HepG2 (cell line): ENCODE measurements at regions not wholly inside any gene's neighbourhood (a gene's known extent, or its start where the extent isn't known, plus 50 kb on each side); places are given as distances from the start of the nearest gene placed in this dataset.

Experiments used
- GABPB1 ChIP-seq: IDR thresholded peaks from 2 replicates; pipeline ENCODE4 v1.6.1; 2016; ENCODE audit warnings: mild to moderate bottlenecking, missing genetic modification reagents, moderate library complexity, missing compliant biosample characterization
- HMG20A ChIP-seq: IDR thresholded peaks from 2 replicates; pipeline ENCODE4 v1.6.1; 2016; ENCODE audit warnings: borderline replicate concordance
- HNF4A ChIP-seq: sonication (generic); formaldehyde crosslinking; IDR thresholded peaks from 2 replicates; pipeline ENCODE4 v1.4.0; 2020; ENCODE audit warnings: missing genetic modification reagents
- RAD21 ChIP-seq: fragments of 450-650 bp; formaldehyde crosslinking; IDR thresholded peaks from 2 replicates; pipeline ENCODE4 v1.5.0; 2020; ENCODE audit warnings: mild to moderate bottlenecking
- REST ChIP-seq, 2 experiments: IDR thresholded peaks; 2 replicates each; pipeline ENCODE4 v1.6.1; 2011 to 2012; ENCODE audit warnings: low read length in 2 of 2, borderline replicate concordance in 1 of 2, low read depth in 1 of 2, mild to moderate bottlenecking in 1 of 2, moderate library complexity in 1 of 2
- STAT5B ChIP-seq: sonication (generic); formaldehyde crosslinking; IDR thresholded peaks from 2 replicates; pipeline ENCODE4 v1.4.0; 2020; ENCODE audit warnings: missing genetic modification reagents
- TAF1 ChIP-seq: sonication (generic); formaldehyde crosslinking; IDR thresholded peaks from 2 replicates; pipeline ENCODE4 v1.4.0; 2020; ENCODE audit warnings: missing genetic modification reagents
- ZNF234 ChIP-seq: sonication (generic); formaldehyde crosslinking; conservative IDR thresholded peaks from 2 replicates; pipeline ENCODE4 v1.5.1; 2020; ENCODE audit warnings: mild to moderate bottlenecking, missing genetic modification reagents
- ZNF574 ChIP-seq: sonication (generic); formaldehyde crosslinking; IDR thresholded peaks from 2 replicates; pipeline ENCODE4 v1.4.0; 2020; ENCODE audit warnings: missing genetic modification reagents
- ZNF766 ChIP-seq: sonication (generic); formaldehyde crosslinking; IDR thresholded peaks from 2 replicates; pipeline ENCODE4 v1.5.0; 2020; ENCODE audit warnings: missing genetic modification reagents, borderline replicate concordance
- ZZZ3 ChIP-seq: sonication (generic); formaldehyde crosslinking; IDR thresholded peaks from 2 replicates; pipeline ENCODE4 v1.4.0; 2020; ENCODE audit warnings: missing genetic modification reagents, mild to moderate bottlenecking, borderline replicate concordance

GRCh38 chr5:111892949-111893348, 136.0 kb upstream of the NREP start:
- TF ChIP-seq RAD21 (no peak), STAT5B (CRISPR knock-in tag) (no peak), ZNF574 (CRISPR knock-in tag) (no peak), ZNF766 (CRISPR knock-in tag) (no peak), TAF1 (no peak), HMG20A (no peak), ZZZ3 (no peak), ZNF234 (CRISPR knock-in tag) (no peak), GABPB1 (no peak), REST (IDR thresholded peaks at IDR 0.05; ENCODE audit: borderline replicate concordance in 1 of 2, low read depth in 1 of 2, low read length in 2 of 2) (no peak), HNF4A (CRISPR knock-in tag) (no peak)
